ENCODE measurements at regions not wholly inside any gene's neighbourhood (a gene's known extent, or its start where the extent isn't known, plus 50 kb on each side); places are given as distances from the start of the nearest gene placed in this dataset.

- TF ChIP-seq ETS1 (IDR thresholded peaks at IDR 0.05) (no peak), CREB1 (CRISPR knock-in tag; IDR thresholded peaks at IDR 0.05; ENCODE audit: low read depth) (no peak), ZNF114 (CRISPR knock-in tag; IDR thresholded peaks at IDR 0.05) (no peak), STAT1 (IDR thresholded peaks at IDR 0.05; ENCODE audit: unreplicated experiment) (no peak), EZH2phosphoT487 (IDR thresholded peaks at IDR 0.05; ENCODE audit: unreplicated experiment) (no peak)
Observed at GRCh38 chr1:110283677-110284076, 55.5 kb upstream of the RBM15 start (continued).

- H3K27ac Mint-ChIP-seq: no peak overlapping the region
- H3K4me2 ChIP-seq: no peak overlapping the region
- H3F3A ChIP-seq (replicated peaks; ENCODE audit: low read depth): no peaks in the 10 kb centered on the region
- no peak overlapping the region for H3K27ac ChIP-seq (ENCODE audit: low read depth)
- no peaks in the 10 kb centered on the region for H3K36me3 ChIP-seq (ENCODE audit: insufficient read depth)
- H3K4me1 Mint-ChIP-seq: no peaks in the 10 kb centered on the region; the same call in 2 of the 3 replicates
- H4K20me1 ChIP-seq (replicated peaks; ENCODE audit: insufficient read depth): no peaks in the 10 kb centered on the region
- no peaks in the 10 kb centered on the region for H3K4me1 ChIP-seq (ENCODE audit: insufficient read depth)
- no peak overlapping the region for H3K4me3 Mint-ChIP-seq
- no peak overlapping the region for H3K4me3 ChIP-seq
- H3K36me3 Mint-ChIP-seq (ENCODE audit: low read depth): no peaks in the 10 kb centered on the region
- H3K9me3 Mint-ChIP-seq: no peaks in the 10 kb centered on the region
- ATAC-seq (no peak), DNase-seq (ENCODE audit: low spot score) (no peak)
- TF ChIP-seq POLR2AphosphoS5 (IDR thresholded peaks at IDR 0.05; ENCODE audit: low read depth) (no peak), NANOG (IDR thresholded peaks at IDR 0.05; ENCODE audit: borderline replicate concordance) (no peak), EZH2phosphoT487 (IDR thresholded peaks at IDR 0.05; ENCODE audit: unreplicated experiment) (no peak), ZNF114 (CRISPR knock-in tag; IDR thresholded peaks at IDR 0.05) (no peak), JUNB (IDR thresholded peaks at IDR 0.05; ENCODE audit: unreplicated experiment) (no peak), ZNF462 (CRISPR knock-in tag; IDR thresholded peaks at IDR 0.05) (no peak), CREB1 (CRISPR knock-in tag; IDR thresholded peaks at IDR 0.05; ENCODE audit: low read depth) (no peak), CTCF (conservative IDR thresholded peaks at IDR 0.05; ENCODE audit: low read depth in 2 of 2) (no peak), STAT1 (IDR thresholded peaks at IDR 0.05; ENCODE audit: unreplicated experiment) (no peak)
- H3K27me3 Mint-ChIP-seq (ENCODE audit: insufficient read depth, low read depth, poor library complexity): peaks cover 2% of the 10 kb centered on the region
- H3K9me2 ChIP-seq (ENCODE audit: insufficient read depth): no peaks in the 10 kb centered on the region
- H3K27me3 ChIP-seq (ENCODE audit: insufficient read depth): no peaks in the 10 kb centered on the region
- no peaks in the 10 kb centered on the region for H3K79me2 ChIP-seq (replicated peaks; ENCODE audit: insufficient read depth)
- H2AFZ ChIP-seq: no peak overlapping the region
Observed at GRCh38 chr1:110285316-110285715, 53.9 kb upstream of the RBM15 start.
